ENCODE measurements at regions not wholly inside any gene's neighbourhood (a gene's known extent, or its start where the extent isn't known, plus 50 kb on each side); places are given as distances from the start of the nearest gene placed in this dataset.

- no peak overlapping the region for H3K27ac ChIP-seq (ENCODE audit: low read depth in 2 of 2, low read length in 2 of 2)
- no peak overlapping the region for H3K9ac ChIP-seq (ENCODE audit: low read length in 3 of 3)
- intact Hi-C loops (cut with DNase I): no loop called here
- no peak for DNase-seq
- H3K4me3 ChIP-seq (ENCODE audit: low read length in 3 of 3): no peak overlapping the region
- no peaks in the 10 kb centered on the region for H3K9me3 ChIP-seq (ENCODE audit: control insufficient read depth in 2 of 3, insufficient read depth in 1 of 3, low read length in 3 of 3)
- TF ChIP-seq CTCF (IDR thresholded peaks at IDR 0.05; ENCODE audit: borderline replicate concordance, extremely low read depth, insufficient read depth): no peak
- no peak for FAIRE-seq
- H3K36me3 ChIP-seq (ENCODE audit: control insufficient read depth in 2 of 3, insufficient read depth in 3 of 3, low read length in 3 of 3): no peaks in the 10 kb centered on the region
- H3K4me1 ChIP-seq (ENCODE audit: control insufficient read depth in 2 of 3, insufficient read depth in 2 of 3, low read depth in 1 of 3, low read length in 3 of 3): no peaks in the 10 kb centered on the region
- H3K27me3 ChIP-seq (ENCODE audit: control insufficient read depth, insufficient read depth, low read length): no peaks in the 10 kb centered on the region
These were observed 120.8 kb upstream of the SULT1C3 start for GRCh38 chr2:108118996-108119395.

GRCh38 chr2:108119492-108119891 lies 120.3 kb upstream of the SULT1C3 start:
- no peak for FAIRE-seq
- Histone ChIP-seq H3K36me3 (ENCODE audit: control insufficient read depth in 2 of 3, insufficient read depth in 3 of 3, low read length in 3 of 3) (no peaks in the 10 kb centered on the region), H3K9me3 (ENCODE audit: control insufficient read depth in 2 of 3, insufficient read depth in 1 of 3, low read length in 3 of 3) (no peaks in the 10 kb centered on the region), H3K27ac (ENCODE audit: low read depth in 2 of 2, low read length in 2 of 2) (no peak overlapping the region), H3K27me3 (ENCODE audit: control insufficient read depth, insufficient read depth, low read length) (no peaks in the 10 kb centered on the region), H3K4me1 (ENCODE audit: control insufficient read depth in 2 of 3, insufficient read depth in 2 of 3, low read depth in 1 of 3, low read length in 3 of 3) (no peaks in the 10 kb centered on the region), H3K9ac (ENCODE audit: low read length in 3 of 3) (no peak overlapping the region), H3K4me3 (ENCODE audit: low read length in 3 of 3) (no peak overlapping the region)
- intact Hi-C loops (cut with DNase I): no loop called here
- DNase-seq: no peak
- no peak for TF ChIP-seq CTCF (IDR thresholded peaks at IDR 0.05; ENCODE audit: borderline replicate concordance, extremely low read depth, insufficient read depth)

GRCh38 chr2:108124736-108125495 lies 114.9 kb upstream of the SULT1C3 start:
- peak in 2 of 5 donors; percentile 40 to 50 for DNase-seq
- H3K9me3 ChIP-seq (ENCODE audit: control insufficient read depth in 2 of 3, insufficient read depth in 1 of 3, low read length in 3 of 3): no peaks in the 10 kb centered on the region
- TF ChIP-seq CTCF (IDR thresholded peaks at IDR 0.05; ENCODE audit: borderline replicate concordance, extremely low read depth, insufficient read depth): no peak
- no peak for FAIRE-seq
- no peak overlapping the region for H3K9ac ChIP-seq (ENCODE audit: low read length in 3 of 3)
- intact Hi-C loops (cut with DNase I): no loop called here
- H3K36me3 ChIP-seq (ENCODE audit: control insufficient read depth in 2 of 3, insufficient read depth in 3 of 3, low read length in 3 of 3): no peaks in the 10 kb centered on the region
- H3K4me3 ChIP-seq (ENCODE audit: low read length in 3 of 3): no peak overlapping the region
- H3K4me1 ChIP-seq (ENCODE audit: control insufficient read depth in 2 of 3, insufficient read depth in 2 of 3, low read depth in 1 of 3, low read length in 3 of 3): no peaks in the 10 kb centered on the region
- H3K27ac ChIP-seq (ENCODE audit: low read depth in 2 of 2, low read length in 2 of 2): no peak overlapping the region
- H3K27me3 ChIP-seq (ENCODE audit: control insufficient read depth, insufficient read depth, low read length): no peaks in the 10 kb centered on the region

- DNase-seq (peak in 1 of 5 donors; percentile 5), FAIRE-seq (no peak)
- H3K9me3 ChIP-seq (ENCODE audit: control insufficient read depth in 2 of 3, insufficient read depth in 1 of 3, low read length in 3 of 3): no peaks in the 10 kb centered on the region
- no peak overlapping the region for H3K9ac ChIP-seq (ENCODE audit: low read length in 3 of 3)
- no peaks in the 10 kb centered on the region for H3K4me1 ChIP-seq (ENCODE audit: control insufficient read depth in 2 of 3, insufficient read depth in 2 of 3, low read depth in 1 of 3, low read length in 3 of 3)
- intact Hi-C loops (cut with DNase I): no loop called here
- H3K36me3 ChIP-seq (ENCODE audit: control insufficient read depth in 2 of 3, insufficient read depth in 3 of 3, low read length in 3 of 3): no peaks in the 10 kb centered on the region
- no peak overlapping the region for H3K4me3 ChIP-seq (ENCODE audit: low read length in 3 of 3)
- H3K27ac ChIP-seq (ENCODE audit: low read depth in 2 of 2, low read length in 2 of 2): no peak overlapping the region
- H3K27me3 ChIP-seq (ENCODE audit: control insufficient read depth, insufficient read depth, low read length): no peaks in the 10 kb centered on the region
- TF ChIP-seq CTCF (IDR thresholded peaks at IDR 0.05; ENCODE audit: borderline replicate concordance, extremely low read depth, insufficient read depth): no peak
These were observed 114.2 kb upstream of the SULT1C3 start for GRCh38 chr2:108125581-108125980.

Data from kidney (tissue), 13 donors.